ENCODE measurements at regions not wholly inside any gene's neighbourhood (a gene's known extent, or its start where the extent isn't known, plus 50 kb on each side); places are given as distances from the start of the nearest gene placed in this dataset.
"Not testable (repeated sequence)": the region's sequence is repeated elsewhere in the genome, so short reads cannot be mapped to it uniquely, and the experiment has no call there.

DNA sequence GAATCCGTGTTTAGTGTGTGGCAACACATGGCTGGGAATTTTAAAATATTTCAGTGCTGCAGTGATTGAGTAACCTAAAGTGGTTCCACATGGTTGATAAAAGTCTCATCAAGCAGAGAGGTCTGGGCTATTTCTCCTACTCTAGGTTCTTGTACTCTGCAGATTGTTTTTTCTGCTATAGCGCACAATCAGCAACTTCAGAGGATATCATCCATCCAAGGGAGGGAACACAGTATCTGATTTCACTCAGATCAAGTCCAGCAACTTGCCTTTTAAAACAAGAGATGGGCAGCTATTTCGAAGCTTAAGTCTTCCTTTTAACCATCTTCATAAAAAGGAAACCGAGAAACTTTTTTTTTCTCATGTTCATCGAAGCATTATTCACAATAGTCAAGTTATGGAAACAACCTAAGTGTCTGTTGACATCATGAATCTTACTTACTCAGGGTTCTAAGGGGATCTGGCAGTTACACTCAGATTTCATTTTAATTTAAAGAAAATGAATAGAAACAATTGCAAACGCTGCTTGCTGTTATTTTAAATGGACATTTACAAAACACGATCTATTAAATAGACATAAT, 172.7 kb upstream of the TRIB2 start:
- no peak for DNase-seq (ENCODE audit: low read depth)

GRCh38 chr2:12547566-12548170, 169.1 kb upstream of the TRIB2 start:
- DNase-seq (ENCODE audit: low read depth): no peak

GRCh38 chr2:12548906-12549305, 167.8 kb upstream of the TRIB2 start:
- DNase-seq (ENCODE audit: low read depth): no peak

DNA sequence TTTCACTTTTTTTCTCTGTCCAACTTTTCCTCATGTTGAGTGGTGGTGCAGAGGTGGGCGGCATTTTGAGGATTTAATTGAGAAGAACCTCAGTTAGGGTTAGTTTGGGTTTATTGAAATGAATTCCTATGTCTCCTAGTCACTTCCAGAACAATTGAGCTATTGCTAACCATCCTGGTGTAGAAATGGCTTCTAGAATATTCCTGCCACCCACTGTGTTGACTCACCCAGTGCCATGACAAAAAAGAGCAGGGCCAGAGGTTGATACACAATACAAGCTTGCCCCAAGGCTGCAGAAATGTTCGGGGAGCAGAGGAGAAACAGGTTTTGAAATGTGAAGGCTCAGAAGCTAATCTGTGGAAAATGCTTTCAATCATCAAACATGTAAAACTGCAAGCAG, 167.1 kb upstream of the TRIB2 start:
- DNase-seq (ENCODE audit: low read depth): no peak

DNA sequence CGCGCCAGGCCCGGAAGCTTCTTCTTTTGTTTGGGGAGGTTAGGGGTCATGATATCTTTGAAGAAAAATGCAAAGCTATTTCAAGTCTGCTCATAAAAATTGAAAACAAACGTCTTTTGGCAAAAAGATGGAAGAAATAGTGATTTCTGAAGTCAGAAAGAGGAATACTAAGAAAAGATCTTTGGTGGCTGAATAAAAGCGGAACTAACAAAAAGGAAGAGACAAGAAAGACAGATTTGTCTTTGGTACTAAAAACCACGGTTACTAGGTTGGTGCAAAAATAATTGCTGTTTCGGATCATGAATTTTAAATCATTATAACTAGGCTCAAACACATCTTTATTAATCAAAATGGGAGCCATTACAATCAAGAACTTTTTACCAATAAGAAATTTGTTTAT, 164.6 kb upstream of the TRIB2 start:
- DNase-seq (ENCODE audit: low read depth): no peak

DNA sequence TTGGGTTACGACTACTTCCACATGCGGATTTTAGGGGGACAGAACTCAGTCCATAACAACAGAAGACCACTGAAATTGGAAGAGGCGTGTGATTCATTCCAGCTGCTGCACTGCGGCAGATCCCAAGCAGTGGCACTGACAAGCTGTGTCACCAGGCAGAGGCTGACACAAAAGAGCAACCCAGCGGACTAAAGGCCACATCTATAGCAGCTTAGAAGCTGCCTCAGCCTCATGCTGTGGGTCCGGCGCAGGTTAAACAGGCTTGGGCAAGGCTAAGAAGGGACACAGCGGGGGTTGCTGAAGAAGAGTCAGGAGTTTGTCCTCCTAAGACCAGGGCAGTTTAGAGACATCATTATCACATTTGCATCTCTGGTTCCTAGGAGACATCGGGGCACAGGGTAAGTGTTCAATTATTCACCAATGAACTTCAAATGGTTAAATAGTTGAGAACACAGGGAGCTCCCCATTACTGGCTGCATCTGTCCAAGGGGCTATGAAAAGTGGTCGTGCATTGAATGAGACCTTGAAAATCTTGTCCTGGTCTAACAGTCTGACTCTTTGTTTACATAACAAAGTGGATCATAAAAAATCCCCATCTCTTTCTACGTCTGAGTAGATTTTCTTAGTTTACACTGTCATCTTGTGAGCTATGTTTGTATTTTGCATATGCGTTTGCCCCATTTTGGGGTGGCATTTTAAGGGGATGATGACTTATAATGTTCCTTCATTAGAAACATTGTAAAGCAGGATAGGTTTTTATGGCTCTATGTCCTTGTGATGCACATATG, 162.3 kb upstream of the TRIB2 start:
- no peak for DNase-seq (ENCODE audit: low read depth)

GRCh38 chr2:12555012-12555645, 161.6 kb upstream of the TRIB2 start:
- no peak for DNase-seq (ENCODE audit: low read depth)

- no peak for DNase-seq (ENCODE audit: low read depth)
These were observed 160.0 kb upstream of the TRIB2 start for GRCh38 chr2:12556762-12557161.

DNA sequence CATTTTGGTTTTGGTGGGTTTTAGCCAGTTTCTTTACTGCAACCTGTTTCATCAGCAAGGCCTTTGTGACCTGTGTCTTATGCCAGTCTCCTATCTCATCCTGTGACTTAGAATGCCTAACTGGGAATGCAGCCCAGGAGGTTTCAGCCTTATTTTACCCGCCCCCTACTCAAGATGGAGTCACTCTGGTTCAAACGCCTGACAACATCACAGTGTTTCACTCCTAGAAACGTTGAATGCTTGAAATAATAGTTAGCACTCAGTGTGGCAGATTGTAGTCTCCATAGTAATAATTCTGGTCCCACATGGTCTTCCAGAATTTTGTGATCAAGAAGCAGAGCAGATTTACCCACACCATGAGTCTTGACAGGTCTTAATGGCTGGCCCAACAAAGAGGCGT, 159.0 kb upstream of the TRIB2 start:
- no peak for DNase-seq (ENCODE audit: low read depth)

- DNase-seq (ENCODE audit: low read depth): no peak
These were observed 158.2 kb upstream of the TRIB2 start for GRCh38 chr2:12558519-12558918.

DNA sequence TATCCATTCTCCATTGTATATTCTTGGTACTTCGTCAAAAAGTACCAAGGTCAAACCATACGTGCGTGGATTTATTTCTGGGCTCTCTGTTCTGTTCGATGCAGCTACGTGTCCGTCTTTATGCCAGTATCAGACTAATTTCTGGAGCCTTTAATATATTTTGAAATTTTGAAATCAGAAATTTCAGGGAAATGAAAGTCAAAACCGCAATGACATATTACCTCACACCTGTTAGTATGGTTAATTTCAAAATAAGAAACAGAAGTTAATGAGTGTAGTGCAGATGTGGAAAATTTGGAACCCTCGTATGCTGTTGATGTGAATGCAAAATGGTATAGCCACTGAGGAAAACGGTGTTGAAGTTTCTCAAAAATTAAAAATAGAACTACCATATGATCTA, 156.1 kb upstream of the TRIB2 start:
- no peak for DNase-seq (ENCODE audit: low read depth)

- no peak for DNase-seq (ENCODE audit: low read depth)
These were observed 149.3 kb upstream of the TRIB2 start for GRCh38 chr2:12567411-12567810.

GRCh38 chr2:12569510-12569909, 147.2 kb upstream of the TRIB2 start:
- DNase-seq (ENCODE audit: low read depth): not testable (repeated sequence)

- not testable (repeated sequence) for DNase-seq (ENCODE audit: low read depth)
These were observed 146.8 kb upstream of the TRIB2 start for GRCh38 chr2:12569929-12570328.

DNA sequence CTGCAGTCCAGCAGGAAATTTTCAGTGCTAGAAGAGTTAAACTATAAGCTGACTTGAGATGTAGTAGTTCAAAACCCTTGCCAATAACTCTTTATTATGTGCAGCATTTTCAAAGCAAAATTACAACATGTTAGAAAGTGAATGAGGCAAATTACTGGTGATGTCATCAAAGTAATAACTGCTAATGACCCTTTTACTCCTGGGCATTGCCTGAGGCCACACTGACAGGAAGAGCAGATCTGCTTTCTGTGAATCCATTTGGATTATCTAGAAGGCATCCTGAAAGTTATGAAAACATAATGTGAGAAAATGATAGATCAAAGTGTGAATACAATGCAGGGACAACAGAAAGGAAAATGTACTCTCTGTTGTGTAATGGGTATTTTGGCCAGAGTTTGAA, 139.6 kb upstream of the TRIB2 start:
- DNase-seq (ENCODE audit: low read depth): no peak

DNA sequence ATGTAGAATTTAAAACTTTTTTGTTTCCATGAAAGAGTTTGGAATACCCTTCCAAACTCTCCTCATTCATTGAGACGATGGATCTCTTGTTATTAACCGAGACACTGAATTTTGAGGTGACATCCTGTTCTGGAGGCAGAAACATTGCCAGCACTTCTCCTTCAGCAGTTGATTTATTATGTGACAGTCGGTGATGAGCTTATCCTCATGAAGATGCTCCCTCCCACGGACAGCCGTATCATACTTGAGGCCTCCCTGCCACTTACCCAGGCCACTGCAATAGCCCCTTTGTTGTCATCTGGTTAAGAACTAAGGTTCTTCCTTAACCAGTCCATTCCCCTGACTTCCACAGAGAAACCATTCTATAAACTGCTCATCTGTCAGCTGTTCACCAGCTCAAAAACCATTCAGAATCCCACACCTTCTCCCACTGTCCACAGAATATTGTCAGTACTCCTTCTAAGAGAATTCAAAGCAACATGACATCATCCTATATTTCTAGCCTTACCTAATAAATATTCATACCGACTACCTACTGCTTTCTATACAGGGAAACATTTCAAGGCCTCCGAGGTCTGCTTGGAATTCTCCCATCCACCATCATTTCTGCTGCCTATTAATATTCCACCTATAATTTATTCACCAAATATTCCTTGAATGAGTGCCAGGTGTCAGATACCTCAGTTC, 139.0 kb upstream of the TRIB2 start:
- DNase-seq (ENCODE audit: low read depth): no peak

DNA sequence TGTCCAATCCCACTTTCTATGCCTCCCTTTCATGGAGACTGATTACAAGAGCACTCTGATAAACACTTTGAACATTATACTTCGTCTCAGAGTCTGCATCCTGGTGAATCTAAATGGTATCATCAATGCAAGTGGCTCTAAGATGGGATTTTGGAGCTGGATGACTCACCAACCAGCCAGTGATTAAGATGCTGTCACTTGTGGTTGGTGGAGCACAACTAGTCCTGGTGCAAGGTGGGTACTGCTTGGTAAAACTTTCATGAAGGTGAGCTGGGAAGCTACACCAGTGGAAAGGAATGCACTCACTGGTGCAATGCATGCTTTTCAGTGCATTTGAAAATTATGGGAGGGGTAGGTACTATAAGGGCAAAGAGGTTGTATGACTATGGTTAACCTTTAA, 137.7 kb upstream of the TRIB2 start:
- no peak for DNase-seq (ENCODE audit: low read depth)

DNA sequence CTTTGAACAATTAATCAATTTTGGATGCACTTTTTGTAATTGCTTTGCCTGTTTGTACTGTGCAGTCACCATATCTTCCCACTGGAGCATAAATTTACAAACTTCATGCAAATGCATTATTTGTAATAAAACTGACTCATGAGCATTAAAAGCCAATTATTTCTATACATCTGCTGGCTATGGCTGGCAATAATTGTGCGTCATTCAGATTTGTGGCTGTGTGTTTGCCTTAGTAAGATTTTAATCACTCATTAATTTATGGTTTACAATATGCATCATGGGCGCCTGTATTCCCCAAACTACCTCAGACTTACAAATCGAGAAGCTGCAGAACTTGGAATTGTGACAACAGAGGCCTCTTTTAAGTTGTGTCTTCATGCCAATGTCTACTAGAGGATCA, 132.4 kb upstream of the TRIB2 start:
- DNase-seq (ENCODE audit: low read depth): no peak

DNA sequence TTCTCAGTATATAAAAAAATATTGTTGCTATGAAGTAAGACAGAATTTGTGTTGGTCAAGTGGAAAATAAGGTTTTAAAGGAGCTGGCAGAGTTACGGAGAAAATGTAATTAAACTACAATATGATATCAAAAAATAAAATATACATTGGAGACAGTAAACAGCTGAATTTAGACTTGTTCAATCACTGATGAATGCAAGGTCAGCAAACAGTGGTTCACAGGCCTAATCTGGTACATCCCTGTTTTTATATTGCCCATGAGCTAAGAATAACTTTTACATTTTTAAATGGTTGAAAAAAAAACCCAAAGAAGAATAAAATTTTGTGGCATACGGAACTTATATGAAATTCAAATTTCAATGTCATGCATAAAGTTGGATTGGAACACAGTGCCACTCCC, 131.0 kb upstream of the TRIB2 start:
- no peak for DNase-seq (ENCODE audit: low read depth)

GRCh38 chr2:12587228-12587627, 129.5 kb upstream of the TRIB2 start:
- no peak for DNase-seq (ENCODE audit: low read depth)

- DNase-seq (ENCODE audit: low read depth): peak; percentile 64
These were observed 128.8 kb upstream of the TRIB2 start for GRCh38 chr2:12587729-12588522.

- DNase-seq (ENCODE audit: low read depth): no peak
These were observed 127.8 kb upstream of the TRIB2 start for GRCh38 chr2:12588986-12589385.

Data from HS-5 (cell line).